SU-DHL-6 (cell line): ENCODE measurements at regions not wholly inside any gene's neighbourhood (a gene's known extent, or its start where the extent isn't known, plus 50 kb on each side); places are given as distances from the start of the nearest gene placed in this dataset.

Source experiments
- H2AFZ ChIP-seq: fragments of 200-600 bp; sonication (generic); 2 replicates; pipeline ENCODE4 v1.6.1; 2014; ENCODE audit warnings: low read depth, mild to moderate bottlenecking, moderate library complexity, mixed read lengths, antibody characterized with exemption, low read length; ENCODE audit not compliant: severe bottlenecking
- H3F3A ChIP-seq: fragments of 200-600 bp; shearing (Covaris generic); 2 replicates; pipeline ENCODE4 v1.6.0; 2016; ENCODE audit warnings: antibody characterized with exemption, mild to moderate bottlenecking; ENCODE audit not compliant: insufficient read depth
- H3K27ac ChIP-seq: fragments of 200-600 bp; sonication (generic); 2 replicates; pipeline ENCODE4 v1.5.1; 2016; ENCODE audit warnings: low read depth, mild to moderate bottlenecking, low read length, moderate library complexity, mixed read lengths
- H3K27me3 ChIP-seq: fragments of 200-600 bp; sonication (generic), shearing (Covaris generic); 2 replicates; pipeline ENCODE4 v1.6.0; 2014; ENCODE audit warnings: mild to moderate bottlenecking, low read length
- H3K36me3 ChIP-seq: fragments of 200-600 bp; sonication (generic); 2 replicates; pipeline ENCODE4 v1.6.1; 2014; ENCODE audit warnings: mild to moderate bottlenecking, low read length, mixed read lengths
- H3K4me2 ChIP-seq: fragments of 300-600, 200-600 bp; shearing (Covaris generic), sonication (generic); 2 replicates; pipeline ENCODE4 v1.6.0; 2014; ENCODE audit warnings: low read length, low read depth, mild to moderate bottlenecking; ENCODE audit not compliant: poor library complexity, severe bottlenecking
- H3K4me3 ChIP-seq: fragments of 200-600 bp; sonication (generic); 2 replicates; pipeline ENCODE4 v1.5.1; 2014; ENCODE audit warnings: antibody characterized with exemption, low read length, mild to moderate bottlenecking, mixed read lengths; ENCODE audit not compliant: insufficient read depth, poor library complexity, severe bottlenecking
- H3K79me2 ChIP-seq: fragments of 200-600 bp; sonication (generic); 2 replicates; pipeline ENCODE4 v1.6.1; 2014; ENCODE audit warnings: mild to moderate bottlenecking, low read length, moderate library complexity; ENCODE audit not compliant: insufficient read depth
- H3K9ac ChIP-seq: fragments of 200-600 bp; sonication (generic); 2 replicates; pipeline ENCODE4 v1.7.0; 2014; ENCODE audit warnings: mild to moderate bottlenecking, low read length
- H3K9me2 ChIP-seq: fragments of 200-600 bp; sonication (generic); replicated peaks from 2 replicates; pipeline ENCODE4 v1.6.1; 2014; ENCODE audit warnings: low read length; ENCODE audit not compliant: insufficient read depth
- H3K9me3 ChIP-seq: fragments of 200-600 bp; sonication (generic); 2 replicates; pipeline ENCODE4 v1.6.1; 2014; ENCODE audit warnings: low read length, mixed read lengths; ENCODE audit not compliant: insufficient read depth
- H4K20me1 ChIP-seq: fragments of 200-600 bp; sonication (generic); 2 replicates; pipeline ENCODE4 v1.6.1; 2014; ENCODE audit warnings: low read depth, mild to moderate bottlenecking, antibody characterized with exemption, low read length, moderate library complexity, mixed read lengths
- CTCF ChIP-seq: fragments of 200-600 bp; sonication (generic); IDR thresholded peaks from one replicate; pipeline ENCODE4 v1.5.1; 2017; ENCODE audit warnings: antibody characterized with exemption, mild to moderate bottlenecking, low read length, moderate library complexity; ENCODE audit not compliant: insufficient read depth, poor library complexity, severe bottlenecking
- EZH2phosphoT487 ChIP-seq: fragments of 200-600 bp; sonication (generic), shearing (Covaris generic); conservative IDR thresholded peaks from 2 replicates; pipeline ENCODE4 v1.6.1; 2018; ENCODE audit warnings: mild to moderate bottlenecking, antibody characterized with exemption, low read length, moderate library complexity, mixed read lengths

GRCh38 chr5:174573221-174573994, 151.0 kb upstream of the MSX2 start:
- no peak overlapping the region for H3K27ac ChIP-seq
- H3F3A ChIP-seq = no peaks in the 10 kb centered on the region
- no peaks in the 10 kb centered on the region for H3K36me3 ChIP-seq
- H4K20me1 ChIP-seq = no peaks in the 10 kb centered on the region
- H2AFZ ChIP-seq = no peak overlapping the region
- H3K79me2 ChIP-seq = no peaks in the 10 kb centered on the region
- H3K27me3 ChIP-seq = no peaks in the 10 kb centered on the region
- no peaks in the 10 kb centered on the region for H3K9me2 ChIP-seq
- TF ChIP-seq EZH2phosphoT487 (no peak), CTCF (no peak)
- H3K4me2 ChIP-seq = no peak overlapping the region
- H3K9ac ChIP-seq = no peak overlapping the region
- H3K9me3 ChIP-seq = no peaks in the 10 kb centered on the region
- no peak overlapping the region for H3K4me3 ChIP-seq

- H3F3A ChIP-seq = no peaks in the 10 kb centered on the region
- H3K9ac ChIP-seq = no peak overlapping the region
- no peaks in the 10 kb centered on the region for H3K36me3 ChIP-seq
- no peak overlapping the region for H2AFZ ChIP-seq
- no peaks in the 10 kb centered on the region for H3K79me2 ChIP-seq
- TF ChIP-seq EZH2phosphoT487 (no peak), CTCF (no peak)
- no peak overlapping the region for H3K27ac ChIP-seq
- H3K4me2 ChIP-seq = no peak overlapping the region
- H3K9me3 ChIP-seq = no peaks in the 10 kb centered on the region
- H3K27me3 ChIP-seq = no peaks in the 10 kb centered on the region
- no peak overlapping the region for H3K4me3 ChIP-seq
- no peaks in the 10 kb centered on the region for H3K9me2 ChIP-seq
- no peaks in the 10 kb centered on the region for H4K20me1 ChIP-seq
Measured at GRCh38 chr5:174575043-174575442, 149.3 kb upstream of the MSX2 start.

GRCh38 chr5:174576042-174576441, 148.3 kb upstream of the MSX2 start:
- H3K4me2 ChIP-seq = no peak overlapping the region
- H3F3A ChIP-seq = no peaks in the 10 kb centered on the region
- no peak overlapping the region for H3K9ac ChIP-seq
- TF ChIP-seq EZH2phosphoT487 (no peak), CTCF (no peak)
- H3K36me3 ChIP-seq = no peaks in the 10 kb centered on the region
- no peak overlapping the region for H2AFZ ChIP-seq
- H3K9me3 ChIP-seq = no peaks in the 10 kb centered on the region
- H3K27me3 ChIP-seq = no peaks in the 10 kb centered on the region
- H3K4me3 ChIP-seq = no peak overlapping the region
- H3K27ac ChIP-seq = no peak overlapping the region
- H4K20me1 ChIP-seq = no peaks in the 10 kb centered on the region
- H3K9me2 ChIP-seq = no peaks in the 10 kb centered on the region
- no peaks in the 10 kb centered on the region for H3K79me2 ChIP-seq
